GM12891 (cell line): ENCODE measurements at regions not wholly inside any gene's neighbourhood (a gene's known extent, or its start where the extent isn't known, plus 50 kb on each side); places are given as distances from the start of the nearest gene placed in this dataset.

Experiments
- POLR2A ChIP-seq: IDR thresholded peaks from 2 replicates; pipeline ENCODE4 v1.6.1; 2011; ENCODE audit warnings: low read depth, low read length, control low read depth
- POLR2AphosphoS5 ChIP-seq: IDR thresholded peaks from 2 replicates; pipeline ENCODE4 v1.6.1; 2011; ENCODE audit warnings: low read depth, low read length, control low read depth
- SPI1 ChIP-seq: IDR thresholded peaks from 2 replicates; pipeline ENCODE4 v1.6.1; 2011; ENCODE audit warnings: low read depth, low read length, control low read depth
- TAF1 ChIP-seq: IDR thresholded peaks from 2 replicates; pipeline ENCODE4 v1.6.1; 2011; ENCODE audit warnings: low read depth, low read length, control low read depth

DNA sequence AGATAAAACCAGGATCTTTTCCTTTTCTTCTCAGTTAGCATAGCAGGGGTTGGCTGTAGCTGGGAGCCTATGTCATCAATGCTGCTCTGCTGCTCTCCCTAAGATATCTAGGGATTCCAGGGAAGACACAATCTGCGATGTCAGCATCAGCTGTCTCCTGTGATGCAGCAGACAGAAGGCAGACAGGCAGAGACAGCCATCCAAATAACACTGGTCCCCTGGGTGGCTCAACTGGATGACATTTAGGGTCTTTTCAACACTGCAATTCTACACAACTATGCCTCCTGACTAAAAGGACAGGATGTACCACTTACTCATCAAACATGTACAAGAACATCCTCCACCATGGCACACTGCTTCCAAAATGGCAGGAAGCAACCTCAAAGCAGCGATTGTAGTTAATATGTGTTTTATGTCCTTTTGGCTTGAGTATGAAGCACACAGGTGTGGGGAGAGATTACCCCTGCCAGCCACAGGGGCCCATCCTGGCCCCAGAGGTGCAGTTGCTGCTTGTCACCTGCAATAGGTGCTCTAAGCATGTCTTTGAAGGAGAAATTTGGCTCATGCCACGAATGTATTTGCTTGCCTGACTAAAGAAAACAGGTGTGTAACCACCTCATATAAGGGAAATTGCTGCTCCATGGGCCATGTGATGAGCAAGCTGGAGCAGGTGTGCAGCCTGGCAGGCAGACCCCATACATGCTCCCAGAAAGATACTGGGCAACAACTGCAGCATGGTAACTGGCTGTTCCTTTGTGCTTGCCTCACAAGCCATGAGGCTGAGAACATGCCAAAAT lies 357.8 kb downstream of the VPS13C start:
- TF ChIP-seq SPI1 = no peak
- no peak for TF ChIP-seq POLR2AphosphoS5
- no peak for TF ChIP-seq POLR2A
- no peak for TF ChIP-seq TAF1
